HG03159 (cell line): ENCODE measurements at regions not wholly inside any gene's neighbourhood (a gene's known extent, or its start where the extent isn't known, plus 50 kb on each side); places are given as distances from the start of the nearest gene placed in this dataset.

Experiments used
- ATAC-seq: cut with Tn5 transposase; IDR thresholded peaks from one replicate; pipeline ENCODE4 v1.9.1; 2021; ENCODE audit warnings: mild to moderate bottlenecking, moderate library complexity; ENCODE audit not compliant: unreplicated experiment

DNA sequence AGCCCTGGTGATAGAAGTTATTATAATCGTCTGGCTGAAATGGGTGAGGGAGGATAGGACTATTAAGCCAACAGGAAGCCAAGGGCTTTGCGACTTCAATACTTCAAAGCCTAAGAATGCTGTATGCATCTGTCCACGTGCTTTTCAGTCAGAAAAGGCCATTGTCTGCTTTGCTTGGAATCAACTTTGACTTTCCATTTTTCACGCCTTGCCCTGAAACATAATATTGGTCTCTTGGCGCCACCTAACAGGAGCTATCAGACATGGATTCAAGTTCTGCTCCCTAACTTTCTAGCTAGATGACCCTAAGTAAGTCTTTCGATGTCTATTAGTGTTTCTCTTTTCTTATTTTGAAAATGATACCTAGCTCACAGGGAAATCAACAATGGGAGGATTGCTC lies 572.6 kb downstream of the TLR4 start:
- no peak for ATAC-seq

DNA sequence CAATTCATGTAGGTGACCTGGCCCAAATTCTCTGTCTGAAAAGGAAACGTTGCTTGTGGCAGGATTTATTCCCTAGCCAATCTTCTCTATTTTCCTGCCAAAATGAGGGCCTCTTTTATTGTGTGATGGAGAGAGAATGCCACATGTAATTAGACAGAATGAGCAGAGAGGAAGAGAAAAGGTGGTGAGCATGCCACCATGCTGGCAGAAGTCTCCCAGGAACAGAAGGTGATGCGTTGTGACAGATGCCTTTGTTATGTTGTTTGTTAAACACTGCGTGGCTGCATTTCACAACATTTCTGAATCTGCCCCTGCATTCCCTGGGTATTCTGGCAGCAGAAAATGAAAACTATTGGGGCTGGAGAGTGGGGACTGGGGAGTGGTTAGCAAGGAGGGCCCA lies 577.6 kb downstream of the TLR4 start:
- no peak for ATAC-seq

GRCh38 chr9:118283488-118283887 lies 579.3 kb downstream of the TLR4 start:
- no peak for ATAC-seq

DNA sequence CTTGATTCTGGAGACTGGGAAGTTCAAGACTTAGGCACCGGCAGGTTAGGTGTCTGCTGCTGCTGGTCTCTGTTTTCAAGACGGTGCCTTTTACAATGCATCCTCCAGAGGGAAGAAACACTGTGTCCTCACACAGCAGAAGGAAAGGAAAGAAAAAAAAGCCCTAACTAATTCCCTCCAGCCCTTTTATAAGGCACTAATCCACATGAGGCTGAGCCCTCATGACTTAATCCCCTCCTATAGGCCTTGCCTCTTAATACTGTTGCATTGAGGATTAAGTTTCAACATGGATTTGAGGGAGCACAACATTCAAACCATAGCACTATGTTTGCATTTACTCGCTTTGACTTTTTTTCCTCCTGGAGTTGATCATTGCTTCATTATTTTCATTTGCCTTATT lies 585.9 kb downstream of the TLR4 start:
- ATAC-seq, result no peak

GRCh38 chr9:118295413-118295812 lies 591.2 kb downstream of the TLR4 start:
- ATAC-seq, result no peak

DNA sequence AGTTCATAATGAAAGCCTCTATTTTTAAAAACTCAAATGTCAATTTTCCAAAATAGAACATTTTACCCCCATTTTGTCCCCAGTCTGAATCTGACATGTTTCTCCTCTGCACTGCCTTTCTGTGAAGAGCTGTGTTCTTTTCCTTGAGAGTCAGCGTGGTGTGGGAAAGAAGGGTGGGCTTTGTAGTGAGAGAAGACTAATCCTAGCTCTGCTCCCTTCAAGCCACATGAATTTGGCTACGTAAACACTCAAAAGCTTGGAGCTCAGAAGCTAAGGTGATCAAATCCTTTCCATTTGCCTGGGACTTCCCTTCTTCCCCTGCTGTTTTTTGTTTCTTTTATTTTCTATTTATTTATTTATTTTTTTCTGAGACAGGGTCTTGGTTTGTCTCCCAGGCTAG lies 598.5 kb downstream of the TLR4 start:
- no peak for ATAC-seq

GRCh38 chr9:118303216-118303615 lies 599.0 kb downstream of the TLR4 start:
- no peak for ATAC-seq

- ATAC-seq, result no peak
Measured at GRCh38 chr9:118305331-118305730, 601.1 kb downstream of the TLR4 start.

DNA sequence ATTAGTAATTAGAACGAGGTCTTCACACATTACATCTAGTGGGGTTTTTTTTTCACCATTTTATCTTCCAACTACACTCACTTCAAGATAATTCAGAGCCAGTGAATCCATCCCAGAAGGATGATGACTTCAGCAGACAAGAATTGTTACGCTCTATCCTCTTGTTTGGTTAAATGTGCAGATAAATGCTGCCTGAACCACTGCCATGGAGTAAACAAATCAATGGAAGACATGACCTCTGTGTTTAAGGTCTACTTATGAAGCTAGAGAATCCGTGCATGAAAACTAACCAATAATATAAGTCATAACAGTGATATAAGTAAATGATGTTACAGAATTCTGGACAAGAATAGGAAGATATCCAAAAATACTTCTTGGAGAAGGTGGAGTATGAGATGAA lies 602.6 kb downstream of the TLR4 start:
- no peak for ATAC-seq

DNA sequence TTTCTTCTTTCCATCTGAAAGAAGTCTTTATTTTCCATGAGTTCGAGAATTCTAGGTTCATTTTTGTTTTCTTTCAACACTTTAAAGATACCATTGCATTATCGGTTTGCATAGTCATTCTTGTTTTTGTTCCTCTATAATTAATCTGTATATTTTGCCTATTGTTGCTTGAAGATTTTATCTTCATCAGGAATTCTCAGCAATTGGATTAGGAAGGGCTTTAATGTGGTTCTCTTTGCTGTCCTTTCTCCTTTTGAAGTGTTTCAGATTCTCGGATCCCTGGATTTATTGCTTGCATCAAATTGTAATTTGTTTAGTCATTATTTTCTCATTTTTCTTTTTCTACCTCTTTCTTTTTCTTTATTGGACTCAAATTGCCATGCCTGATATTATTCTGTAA lies 609.8 kb downstream of the TLR4 start:
- no peak for ATAC-seq

- ATAC-seq, result no peak
Measured at GRCh38 chr9:118316831-118317343, 612.7 kb downstream of the TLR4 start.

GRCh38 chr9:118318770-118319431 lies 614.7 kb downstream of the TLR4 start:
- ATAC-seq, result no peak

GRCh38 chr9:118321788-118322187 lies 617.6 kb downstream of the TLR4 start:
- no peak for ATAC-seq

GRCh38 chr9:118324706-118325105 lies 620.5 kb downstream of the TLR4 start:
- no peak for ATAC-seq

- no peak for ATAC-seq
Measured at GRCh38 chr9:118325757-118326156, 621.6 kb downstream of the TLR4 start.

DNA sequence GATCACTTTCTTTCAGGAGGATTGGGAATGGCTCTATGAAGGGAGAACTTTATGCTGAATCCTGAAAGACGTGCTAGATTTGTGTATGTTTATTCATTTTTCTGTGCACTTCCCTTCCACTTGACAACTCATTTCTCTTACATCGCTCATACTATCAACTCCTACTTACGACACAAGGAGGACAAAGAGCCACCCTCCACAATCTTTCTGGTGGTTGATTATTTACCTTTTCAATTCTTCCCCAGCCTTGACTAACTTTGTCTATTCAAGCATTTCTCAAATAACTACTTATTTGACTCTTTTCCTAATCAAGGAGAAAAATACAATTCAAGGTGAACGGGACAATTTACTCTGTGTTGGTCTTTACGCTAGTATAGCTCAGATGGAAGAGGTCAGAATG lies 622.1 kb downstream of the TLR4 start:
- ATAC-seq, result no peak

- ATAC-seq, result no peak
Measured at GRCh38 chr9:118330191-118330986, 626.2 kb downstream of the TLR4 start.

DNA sequence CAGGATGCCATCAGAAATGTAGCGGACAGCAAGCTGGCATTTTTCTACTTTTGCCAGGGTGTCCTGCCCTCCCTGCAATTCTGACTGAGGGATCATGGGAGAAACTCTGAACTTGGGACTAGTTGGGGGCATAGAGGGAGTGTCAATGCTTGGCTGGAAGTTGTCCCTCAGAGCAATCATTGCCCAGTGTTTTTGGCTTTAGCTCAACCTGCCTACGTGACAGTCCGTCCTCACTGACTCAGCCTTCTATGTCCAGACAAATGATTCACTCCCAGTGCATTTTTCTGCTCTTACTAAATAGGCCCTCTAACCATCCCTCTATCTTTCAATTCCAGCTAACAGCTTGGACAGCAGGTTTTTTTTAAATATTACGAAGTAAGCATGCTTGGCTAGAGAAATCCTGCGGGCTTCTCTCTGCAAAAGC lies 627.4 kb downstream of the TLR4 start:
- ATAC-seq, result no peak

- ATAC-seq, result no peak
Measured at GRCh38 chr9:118336250-118336942, 632.2 kb downstream of the TLR4 start.

DNA sequence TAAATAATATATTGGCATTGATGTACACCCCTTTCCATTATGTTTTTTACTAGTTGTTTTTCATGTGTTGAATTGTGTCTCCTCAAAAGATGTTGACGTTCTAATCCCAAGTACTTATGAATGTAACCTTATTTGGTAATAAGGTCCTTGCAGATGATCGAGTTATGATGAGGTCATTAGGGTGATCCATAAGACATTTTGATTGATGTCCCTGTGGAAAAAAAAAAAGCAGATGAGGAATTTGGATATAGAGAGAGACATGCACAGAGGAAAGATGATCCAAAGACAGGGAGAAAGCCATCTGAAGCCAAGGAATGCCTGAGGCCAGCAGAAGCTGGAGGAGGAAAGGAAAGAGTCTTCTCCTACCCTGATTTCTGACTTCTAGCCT lies 632.7 kb downstream of the TLR4 start:
- no peak for ATAC-seq

DNA sequence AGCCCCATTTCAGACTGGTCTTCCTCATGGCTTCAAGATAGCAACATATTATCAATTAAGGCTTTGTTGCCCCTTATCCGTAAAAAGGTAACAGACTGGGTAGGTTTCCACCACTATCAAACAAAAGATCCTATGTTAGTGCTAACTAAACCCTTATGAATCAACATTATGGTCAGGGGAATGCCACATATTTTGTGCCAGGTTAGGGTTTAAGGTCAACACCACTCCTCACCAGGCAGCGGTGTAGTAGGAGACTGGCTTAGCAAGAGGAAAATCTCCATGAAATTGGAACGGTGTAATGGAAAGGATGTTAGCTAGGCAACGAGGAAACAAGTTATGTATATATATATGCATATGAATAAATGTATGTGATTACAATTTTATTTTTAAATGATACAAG lies 655.8 kb downstream of the TLR4 start:
- ATAC-seq, result no peak

GRCh38 chr9:118362123-118362522 lies 657.9 kb downstream of the TLR4 start:
- ATAC-seq, result no peak
